HL-60 (cell line): ENCODE measurements at regions not wholly inside any gene's neighbourhood (a gene's known extent, or its start where the extent isn't known, plus 50 kb on each side); places are given as distances from the start of the nearest gene placed in this dataset.

Experiments
- DNase-seq, 2 experiments: peaks; one replicate each; pipeline ENCODE4 v3.0.0-alpha.2; 2010 to 2020; ENCODE audit warnings: low read depth in 1 of 2, low spot score in 1 of 2
- H3K27ac ChIP-seq: fragments of 250-450 bp; sonication (Bioruptor Pico); replicated peaks from 2 replicates; pipeline ENCODE4 v1.5.1; 2020; ENCODE audit warnings: mild to moderate bottlenecking, moderate library complexity
- H3K27me3 ChIP-seq: fragments of 250-450 bp; sonication (Bioruptor Pico); 2 replicates; pipeline ENCODE4 v1.5.1; 2021; ENCODE audit warnings: mild to moderate bottlenecking, moderate library complexity; ENCODE audit not compliant: insufficient read depth, poor library complexity, severe bottlenecking
- H3K4me3 ChIP-seq: replicated peaks from 2 replicates; pipeline ENCODE4 v1.5.1; 2011; ENCODE audit warnings: mild to moderate bottlenecking, control low read depth, low read length; ENCODE audit not compliant: insufficient read depth
- GABPA ChIP-seq: IDR thresholded peaks from 2 replicates; pipeline ENCODE4 v1.6.1; 2012; ENCODE audit warnings: low read depth
- POLR2AphosphoS5 ChIP-seq: IDR thresholded peaks from 2 replicates; pipeline ENCODE4 v1.6.1; 2012; ENCODE audit warnings: low read depth
- REST ChIP-seq: IDR thresholded peaks from 2 replicates; pipeline ENCODE4 v1.6.1; 2012; ENCODE audit warnings: low read depth; ENCODE audit not compliant: insufficient replicate concordance
- SPI1 ChIP-seq: IDR thresholded peaks from 2 replicates; pipeline ENCODE4 v1.6.1; 2012; ENCODE audit warnings: low read depth, mild to moderate bottlenecking, borderline replicate concordance
- TF ChIP-seq, protein P1 (sequence below): IDR thresholded peaks from one replicate; pipeline ENCODE4 v1.5.1; 2011; ENCODE audit warnings: low read length, control low read depth, inconsistent platforms; ENCODE audit not compliant: insufficient read depth

DNA sequence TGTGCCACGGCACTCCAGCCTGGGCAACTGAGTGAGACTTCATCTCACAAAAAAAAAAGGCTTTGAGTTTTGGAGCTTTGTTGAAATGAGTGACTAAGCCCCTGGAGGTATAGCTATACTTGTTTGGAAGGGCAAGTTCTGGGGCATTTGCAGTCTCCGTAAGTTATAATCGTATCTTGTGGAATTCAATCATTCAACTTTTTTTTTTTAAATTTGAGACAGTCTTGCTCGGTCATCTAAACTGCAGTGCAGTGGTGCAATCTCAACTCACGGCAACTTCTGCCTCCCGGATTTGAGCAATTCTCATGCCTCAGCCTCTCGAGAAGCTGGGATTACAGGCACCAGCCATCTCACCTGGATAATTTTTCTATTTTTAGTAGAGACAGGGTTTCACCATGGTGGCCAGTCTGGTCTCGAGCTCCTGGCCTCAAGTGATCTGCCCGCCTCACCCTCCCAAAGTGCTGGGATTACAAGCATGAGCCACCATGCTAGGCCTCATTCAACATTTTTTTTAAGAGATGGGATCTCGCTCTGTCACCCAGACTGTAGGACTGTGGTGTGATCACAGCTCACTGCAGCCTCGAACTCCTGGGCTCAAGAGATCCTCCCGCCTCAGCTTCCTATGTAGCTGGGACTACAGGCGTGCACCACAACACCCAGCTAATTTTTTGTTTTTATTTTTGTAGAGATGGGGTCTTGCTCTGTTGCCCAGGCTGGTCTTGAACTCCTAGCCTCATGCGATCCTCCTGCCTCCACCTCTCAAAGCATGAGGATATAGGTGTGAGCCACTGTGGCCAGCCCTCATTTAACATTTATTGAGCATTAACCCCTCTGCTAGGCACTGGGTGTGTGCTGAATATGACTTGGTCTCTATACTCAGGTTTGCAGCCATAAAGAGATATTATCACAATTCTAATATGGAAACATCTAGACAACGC, 133.7 kb upstream of the MAP1LC3B2 start:
- no peak overlapping the region for H3K27ac ChIP-seq

DNA sequence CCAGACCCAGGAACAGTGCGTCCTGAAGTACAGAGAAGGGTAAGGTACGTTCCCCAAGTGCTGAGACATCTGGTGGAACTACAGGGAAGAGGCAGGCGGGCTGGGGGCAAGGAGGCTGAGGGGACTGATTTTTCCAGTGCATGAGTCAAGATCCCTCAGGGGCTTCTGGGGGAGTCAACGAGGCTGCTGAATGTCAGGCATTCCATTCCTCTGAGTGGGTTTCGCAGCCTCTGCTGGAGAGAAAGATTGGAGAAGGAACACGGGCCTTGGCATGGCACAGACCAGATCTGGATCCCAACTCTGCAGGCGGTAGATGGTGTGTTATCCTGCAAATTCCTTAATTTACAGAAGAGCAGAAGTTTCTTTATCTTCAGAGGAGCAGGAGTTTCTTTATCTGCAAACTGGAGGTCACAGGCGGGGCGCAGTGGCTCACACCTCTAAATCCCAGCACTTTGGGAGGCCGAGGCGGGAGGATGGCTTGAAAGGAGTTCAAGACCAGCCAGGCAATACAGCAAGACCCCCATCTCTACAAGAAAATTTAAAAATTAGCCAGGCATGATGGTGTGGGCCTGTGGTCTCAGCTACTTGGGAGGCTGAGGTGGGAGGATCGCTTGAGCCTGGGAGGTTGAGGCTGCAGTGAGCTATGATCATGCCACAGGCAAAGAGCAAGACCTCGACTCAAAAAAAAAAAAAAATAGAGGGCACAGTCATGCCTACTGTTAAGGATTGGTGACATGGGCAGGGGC, 132.6 kb upstream of the MAP1LC3B2 start:
- Histone ChIP-seq H3K27ac (no peak overlapping the region), H3K4me3 (no peak overlapping the region), H3K27me3 (no peaks in the 10 kb centered on the region)
- no peak for DNase-seq
- TF ChIP-seq SPI1 (no peak), REST (no peak), GABPA (no peak), POLR2AphosphoS5 (no peak)
- TF ChIP-seq, protein P1, sequence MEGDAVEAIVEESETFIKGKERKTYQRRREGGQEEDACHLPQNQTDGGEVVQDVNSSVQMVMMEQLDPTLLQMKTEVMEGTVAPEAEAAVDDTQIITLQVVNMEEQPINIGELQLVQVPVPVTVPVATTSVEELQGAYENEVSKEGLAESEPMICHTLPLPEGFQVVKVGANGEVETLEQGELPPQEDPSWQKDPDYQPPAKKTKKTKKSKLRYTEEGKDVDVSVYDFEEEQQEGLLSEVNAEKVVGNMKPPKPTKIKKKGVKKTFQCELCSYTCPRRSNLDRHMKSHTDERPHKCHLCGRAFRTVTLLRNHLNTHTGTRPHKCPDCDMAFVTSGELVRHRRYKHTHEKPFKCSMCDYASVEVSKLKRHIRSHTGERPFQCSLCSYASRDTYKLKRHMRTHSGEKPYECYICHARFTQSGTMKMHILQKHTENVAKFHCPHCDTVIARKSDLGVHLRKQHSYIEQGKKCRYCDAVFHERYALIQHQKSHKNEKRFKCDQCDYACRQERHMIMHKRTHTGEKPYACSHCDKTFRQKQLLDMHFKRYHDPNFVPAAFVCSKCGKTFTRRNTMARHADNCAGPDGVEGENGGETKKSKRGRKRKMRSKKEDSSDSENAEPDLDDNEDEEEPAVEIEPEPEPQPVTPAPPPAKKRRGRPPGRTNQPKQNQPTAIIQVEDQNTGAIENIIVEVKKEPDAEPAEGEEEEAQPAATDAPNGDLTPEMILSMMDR: no peak

More for the DNA sequence above, 133.7 kb upstream of the MAP1LC3B2 start:
- H3K4me3 ChIP-seq: no peak overlapping the region
- DNase-seq: no peak
- H3K27me3 ChIP-seq: no peaks in the 10 kb centered on the region
- TF ChIP-seq REST (no peak), POLR2AphosphoS5 (no peak), SPI1 (no peak), GABPA (no peak)
- TF ChIP-seq, protein P1: no peak

GRCh38 chr12:116427200-116427930, 131.8 kb upstream of the MAP1LC3B2 start:
- H3K27ac ChIP-seq: no peak overlapping the region
- TF ChIP-seq REST: no peak
- no peak for TF ChIP-seq SPI1
- TF ChIP-seq, protein P1: no peak
- no peak for TF ChIP-seq POLR2AphosphoS5
- no peak for TF ChIP-seq GABPA

More at GRCh38 chr12:116427200-116427930, 131.8 kb upstream of the MAP1LC3B2 start:
- Histone ChIP-seq H3K27me3 (no peaks in the 10 kb centered on the region), H3K4me3 (no peak overlapping the region)
- DNase-seq: no peak
